H9 (cell line): ENCODE measurements at regions not wholly inside any gene's neighbourhood (a gene's known extent, or its start where the extent isn't known, plus 50 kb on each side); places are given as distances from the start of the nearest gene placed in this dataset.

Source experiments
- DNase-seq: peaks from one replicate; pipeline ENCODE4 v3.0.0-alpha.2; 2017
- H2AFZ ChIP-seq: one replicate; pipeline ENCODE4 v1.6.1; 2013; ENCODE audit warnings: mild to moderate bottlenecking, low read length, control low read depth, moderate library complexity
- H2AK5ac ChIP-seq: 2 replicates; pipeline ENCODE4 v1.6.1; 2013; ENCODE audit warnings: low read length, control low read depth, mixed read lengths; ENCODE audit not compliant: insufficient read length
- H2BK120ac ChIP-seq: one replicate; pipeline ENCODE4 v1.6.1; 2013; ENCODE audit warnings: low read depth, mild to moderate bottlenecking, low read length, control low read depth, inconsistent platforms; ENCODE audit not compliant: poor library complexity, severe bottlenecking
- H2BK12ac ChIP-seq: 2 replicates; pipeline ENCODE4 v1.6.1; 2013; ENCODE audit warnings: low read length, control low read depth, mixed read lengths, low read depth; ENCODE audit not compliant: insufficient read length
- H2BK15ac ChIP-seq: 2 replicates; pipeline ENCODE4 v1.6.1; 2013; ENCODE audit warnings: low read depth, low read length, control low read depth
- H2BK20ac ChIP-seq: one replicate; pipeline ENCODE4 v1.6.1; 2013; ENCODE audit warnings: low read depth, mild to moderate bottlenecking, low read length, control low read depth, inconsistent platforms; ENCODE audit not compliant: poor library complexity, severe bottlenecking
- H2BK5ac ChIP-seq: 2 replicates; pipeline ENCODE4 v1.6.1; 2013; ENCODE audit warnings: low read length, control low read depth, mixed read lengths; ENCODE audit not compliant: insufficient read length
- H3K14ac ChIP-seq: 2 replicates; pipeline ENCODE4 v1.6.1; 2013; ENCODE audit warnings: low read length, control low read depth; ENCODE audit not compliant: insufficient read depth
- H3K18ac ChIP-seq: 2 replicates; pipeline ENCODE4 v1.6.1; 2013; ENCODE audit warnings: low read depth, mild to moderate bottlenecking, mixed read lengths, low read length, control low read depth; ENCODE audit not compliant: insufficient read length
- H3K23ac ChIP-seq: 2 replicates; pipeline ENCODE4 v1.6.1; 2013; ENCODE audit warnings: low read length, control low read depth, mixed read lengths, low read depth; ENCODE audit not compliant: insufficient read length
- H3K23me2 ChIP-seq: 2 replicates; pipeline ENCODE4 v1.6.1; 2013; ENCODE audit warnings: low read depth, mild to moderate bottlenecking, mixed read lengths, low read length, control low read depth; ENCODE audit not compliant: insufficient read length, poor library complexity, severe bottlenecking
- H3K27ac ChIP-seq: 2 replicates; pipeline ENCODE4 v1.5.1; 2013; ENCODE audit warnings: low read length, control low read depth, mixed read lengths, low read depth; ENCODE audit not compliant: insufficient read length
- H3K27me3 ChIP-seq: 2 replicates; pipeline ENCODE4 v1.6.1; 2013; ENCODE audit warnings: low read length, control low read depth, inconsistent platforms; ENCODE audit not compliant: insufficient read depth
- H3K4ac ChIP-seq: 2 replicates; pipeline ENCODE4 v1.6.1; 2013; ENCODE audit warnings: low read depth, mild to moderate bottlenecking, control low read depth, inconsistent platforms, low read length, moderate library complexity
- H3K4me1 ChIP-seq: 2 replicates; pipeline ENCODE4 v1.6.1; 2013; ENCODE audit warnings: low read length, control low read depth, inconsistent platforms; ENCODE audit not compliant: insufficient read depth
- H3K4me2 ChIP-seq: 2 replicates; pipeline ENCODE4 v1.6.1; 2013; ENCODE audit warnings: low read length, control low read depth, mixed read lengths; ENCODE audit not compliant: insufficient read length, insufficient read depth
- H3K56ac ChIP-seq: 2 replicates; pipeline ENCODE4 v1.6.1; 2013; ENCODE audit warnings: low read depth, mild to moderate bottlenecking, mixed read lengths, low read length, control low read depth; ENCODE audit not compliant: insufficient read length
- H3K79me1 ChIP-seq: 2 replicates; pipeline ENCODE4 v1.6.1; 2013; ENCODE audit warnings: low read depth, mild to moderate bottlenecking, moderate library complexity, low read length, control low read depth, inconsistent platforms; ENCODE audit not compliant: insufficient read depth, poor library complexity, severe bottlenecking
- H3K79me2 ChIP-seq: 2 replicates; pipeline ENCODE4 v1.6.1; 2013; ENCODE audit warnings: low read length, control low read depth, inconsistent platforms; ENCODE audit not compliant: insufficient read depth
- H3K9ac ChIP-seq: 2 replicates; pipeline ENCODE4 v1.6.1; 2013; ENCODE audit warnings: low read length, control low read depth, mixed read lengths; ENCODE audit not compliant: insufficient read length; ENCODE audit errors: extremely low read depth
- H3K9me3 ChIP-seq: one replicate; pipeline ENCODE4 v1.6.1; 2013; ENCODE audit warnings: low read depth, low read length, inconsistent platforms; ENCODE audit not compliant: control insufficient read depth
- H3T11ph ChIP-seq: one replicate; pipeline ENCODE4 v1.6.1; 2013; ENCODE audit warnings: mild to moderate bottlenecking, low read length, control low read depth, inconsistent platforms
- H4K20me1 ChIP-seq: one replicate; pipeline ENCODE4 v1.6.1; 2013; ENCODE audit not compliant: control insufficient read depth, insufficient read length, insufficient read depth
- H4K5ac ChIP-seq: 2 replicates; pipeline ENCODE4 v1.6.1; 2013; ENCODE audit warnings: low read depth, mild to moderate bottlenecking, mixed read lengths, low read length, control low read depth; ENCODE audit not compliant: insufficient read length
- H4K8ac ChIP-seq: replicated peaks from 2 replicates; pipeline ENCODE4 v1.6.1; 2013; ENCODE audit warnings: low read length, control low read depth, mixed read lengths, low read depth; ENCODE audit not compliant: insufficient read length
- H4K91ac ChIP-seq: 2 replicates; pipeline ENCODE4 v1.6.1; 2013; ENCODE audit warnings: low read depth, mild to moderate bottlenecking, moderate library complexity, mixed read lengths, low read length, control low read depth; ENCODE audit not compliant: insufficient read length
- H3K27ac Mint-ChIP-seq, 3 experiments: 2 replicates in 2 of 3; 3 replicates in 1 of 3; pipeline ENCODE4 v1.8.0; 2020 to 2021; ENCODE audit warnings: mixed read lengths in 3 of 3, mild to moderate bottlenecking in 1 of 3, moderate library complexity in 1 of 3
- H3K27me3 Mint-ChIP-seq: 2 replicates; pipeline ENCODE4 v1.8.0; 2021; ENCODE audit warnings: low read depth, mild to moderate bottlenecking, moderate library complexity, mixed read lengths
- H3K36me3 Mint-ChIP-seq, 3 experiments: 2 replicates in 2 of 3; 3 replicates in 1 of 3; pipeline ENCODE4 v1.8.0; 2020 to 2021; ENCODE audit warnings: low read depth in 3 of 3, mixed read lengths in 3 of 3; ENCODE audit not compliant: insufficient read depth in 1 of 3
- H3K4me1 Mint-ChIP-seq, 2 experiments: 2 replicates each; pipeline ENCODE4 v1.8.0; 2020; ENCODE audit warnings: mixed read lengths in 2 of 2
- H3K4me3 Mint-ChIP-seq, 2 experiments: 2 replicates in 1 of 2; 3 replicates in 1 of 2; pipeline ENCODE4 v1.8.0; 2020 to 2021; ENCODE audit warnings: mild to moderate bottlenecking in 2 of 2, mixed read lengths in 2 of 2, moderate library complexity in 1 of 2
- H3K9me3 Mint-ChIP-seq, 2 experiments: 2 replicates in 1 of 2; 3 replicates in 1 of 2; pipeline ENCODE4 v1.8.0; 2020; ENCODE audit warnings: mild to moderate bottlenecking in 2 of 2, mixed read lengths in 2 of 2, moderate library complexity in 1 of 2
- WGBS: extraction: QIAGEN DNeasy Blood & Tissue Kit; methylation state at CpG from one replicate; pipeline ENCODE4 v1.1.7; 2013; ENCODE audit warnings: missing lambda C conversion rate, low lambda C conversion rate, mixed read lengths; ENCODE audit not compliant: insufficient read length; ENCODE audit errors: extremely low coverage; 5-methylcytosine and 5-hydroxymethylcytosine counted together
- TF ChIP-seq, protein P1 (sequence below): fragments of 200-600 bp; sonication (generic); conservative IDR thresholded peaks from 3 replicates; pipeline ENCODE4 v1.8.0; 2021; ENCODE audit warnings: antibody characterized with exemption, mild to moderate bottlenecking

DNA sequence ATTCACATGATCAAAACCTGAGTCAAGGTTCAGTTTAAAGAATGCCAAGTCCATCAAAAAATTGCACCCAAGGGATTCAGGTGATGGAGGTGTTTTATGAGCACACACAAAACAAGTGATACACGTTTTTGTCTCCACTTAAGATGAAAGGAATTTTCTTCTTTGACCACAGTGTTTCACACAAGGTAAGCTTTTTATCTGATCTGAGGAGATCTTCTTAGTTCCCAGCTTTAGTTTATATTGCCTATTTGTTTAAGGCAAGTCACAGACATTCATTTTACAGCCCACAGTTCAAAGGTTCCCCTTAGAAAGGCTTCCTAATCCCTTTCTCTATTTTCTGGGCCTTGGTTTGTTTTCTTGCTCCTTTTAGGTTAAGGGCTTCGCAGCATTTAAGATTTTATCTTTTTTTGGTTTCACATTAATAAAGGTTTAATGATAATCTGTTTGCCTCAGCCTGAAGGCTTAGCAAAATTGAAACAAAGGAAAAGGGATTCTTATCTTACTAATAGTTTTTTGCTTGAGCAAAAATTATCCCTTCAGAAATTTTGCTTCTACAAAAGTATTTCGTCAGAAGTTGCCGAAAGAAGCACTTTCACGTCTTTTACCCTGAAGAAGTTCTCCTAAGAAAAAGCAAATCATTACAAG, 420.5 kb upstream of the NAALADL2 start:
- Histone ChIP-seq H2AFZ (no peak overlapping the region), H3K27ac (no peak overlapping the region), H3K4me1 (no peaks in the 10 kb centered on the region; the same call in 1 of the 2 replicates), H3K18ac (no peak overlapping the region), H3K79me1 (no peaks in the 10 kb centered on the region), H3K14ac (no peak overlapping the region), H3K4ac (no peak overlapping the region), H3K23ac (no peak overlapping the region), H3K23me2 (peaks cover 9% of the 10 kb centered on the region), H2BK15ac (no peak overlapping the region), H3K9me3 (no peaks in the 10 kb centered on the region), H4K20me1 (no peaks in the 10 kb centered on the region), H2BK5ac (no peak overlapping the region), H3K27me3 (no peaks in the 10 kb centered on the region), H3K79me2 (no peaks in the 10 kb centered on the region; the same call in 1 of the 2 replicates), H4K8ac (no peak overlapping the region), H3K56ac (no peak overlapping the region), H3K4me2 (no peak overlapping the region), H3K9ac (no peak overlapping the region), H2BK20ac (no peak overlapping the region), H2AK5ac (no peak overlapping the region), H2BK120ac (no peak overlapping the region), H2BK12ac (no peak overlapping the region), H4K5ac (no peak overlapping the region), H3T11ph (no peak overlapping the region), H4K91ac (no peak overlapping the region)
- no peak overlapping the region for H3K4me3 Mint-ChIP-seq
- no CpG with 5 or more reads among the region's 5 CpGs for WGBS
- DNase-seq: no peak
- TF ChIP-seq, protein P1, sequence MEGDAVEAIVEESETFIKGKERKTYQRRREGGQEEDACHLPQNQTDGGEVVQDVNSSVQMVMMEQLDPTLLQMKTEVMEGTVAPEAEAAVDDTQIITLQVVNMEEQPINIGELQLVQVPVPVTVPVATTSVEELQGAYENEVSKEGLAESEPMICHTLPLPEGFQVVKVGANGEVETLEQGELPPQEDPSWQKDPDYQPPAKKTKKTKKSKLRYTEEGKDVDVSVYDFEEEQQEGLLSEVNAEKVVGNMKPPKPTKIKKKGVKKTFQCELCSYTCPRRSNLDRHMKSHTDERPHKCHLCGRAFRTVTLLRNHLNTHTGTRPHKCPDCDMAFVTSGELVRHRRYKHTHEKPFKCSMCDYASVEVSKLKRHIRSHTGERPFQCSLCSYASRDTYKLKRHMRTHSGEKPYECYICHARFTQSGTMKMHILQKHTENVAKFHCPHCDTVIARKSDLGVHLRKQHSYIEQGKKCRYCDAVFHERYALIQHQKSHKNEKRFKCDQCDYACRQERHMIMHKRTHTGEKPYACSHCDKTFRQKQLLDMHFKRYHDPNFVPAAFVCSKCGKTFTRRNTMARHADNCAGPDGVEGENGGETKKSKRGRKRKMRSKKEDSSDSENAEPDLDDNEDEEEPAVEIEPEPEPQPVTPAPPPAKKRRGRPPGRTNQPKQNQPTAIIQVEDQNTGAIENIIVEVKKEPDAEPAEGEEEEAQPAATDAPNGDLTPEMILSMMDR: no peak
- peak overlapping the region in 2 of 3 experiments; percentile 27 to 42; a peak in 2 of 7 replicates for H3K27ac Mint-ChIP-seq
- H3K27me3 Mint-ChIP-seq: no peaks in the 10 kb centered on the region
- peaks cover 17 to 30% of the 10 kb centered on the region in 2 experiments for H3K4me1 Mint-ChIP-seq
- no peaks in the 10 kb centered on the region; a peak in 1 of 5 replicates for H3K9me3 Mint-ChIP-seq
- no peaks in the 10 kb centered on the region for H3K36me3 Mint-ChIP-seq
